22Rv1 (cell line): ENCODE measurements at regions not wholly inside any gene's neighbourhood (a gene's known extent, or its start where the extent isn't known, plus 50 kb on each side); places are given as distances from the start of the nearest gene placed in this dataset.

Experiments used
- ZFX ChIP-seq: fragments of 450-650 bp; IDR thresholded peaks from 2 replicates; pipeline ENCODE4 v1.6.1; 2017; ENCODE audit warnings: antibody characterized with exemption, borderline replicate concordance
- TF ChIP-seq, protein P1 (sequence below): fragments of 450-650 bp; IDR thresholded peaks from 2 replicates; pipeline ENCODE4 v1.5.1; 2017; ENCODE audit warnings: mild to moderate bottlenecking

- TF ChIP-seq, protein P1, sequence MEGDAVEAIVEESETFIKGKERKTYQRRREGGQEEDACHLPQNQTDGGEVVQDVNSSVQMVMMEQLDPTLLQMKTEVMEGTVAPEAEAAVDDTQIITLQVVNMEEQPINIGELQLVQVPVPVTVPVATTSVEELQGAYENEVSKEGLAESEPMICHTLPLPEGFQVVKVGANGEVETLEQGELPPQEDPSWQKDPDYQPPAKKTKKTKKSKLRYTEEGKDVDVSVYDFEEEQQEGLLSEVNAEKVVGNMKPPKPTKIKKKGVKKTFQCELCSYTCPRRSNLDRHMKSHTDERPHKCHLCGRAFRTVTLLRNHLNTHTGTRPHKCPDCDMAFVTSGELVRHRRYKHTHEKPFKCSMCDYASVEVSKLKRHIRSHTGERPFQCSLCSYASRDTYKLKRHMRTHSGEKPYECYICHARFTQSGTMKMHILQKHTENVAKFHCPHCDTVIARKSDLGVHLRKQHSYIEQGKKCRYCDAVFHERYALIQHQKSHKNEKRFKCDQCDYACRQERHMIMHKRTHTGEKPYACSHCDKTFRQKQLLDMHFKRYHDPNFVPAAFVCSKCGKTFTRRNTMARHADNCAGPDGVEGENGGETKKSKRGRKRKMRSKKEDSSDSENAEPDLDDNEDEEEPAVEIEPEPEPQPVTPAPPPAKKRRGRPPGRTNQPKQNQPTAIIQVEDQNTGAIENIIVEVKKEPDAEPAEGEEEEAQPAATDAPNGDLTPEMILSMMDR: no peak
- no peak for TF ChIP-seq ZFX
Observed at GRCh38 chr2:52886556-52886955, 881.0 kb upstream of the CHAC2 start.
